H1 (cell line): ENCODE measurements at regions not wholly inside any gene's neighbourhood (a gene's known extent, or its start where the extent isn't known, plus 50 kb on each side); places are given as distances from the start of the nearest gene placed in this dataset.

ENCODE experiments used
- CTCF ChIA-PET: fragments of 300-600 bp; sonication (Branson Sonifier 250); formaldehyde crosslinking; loops from one replicate; lab custom pipeline; 2021; ENCODE audit not compliant: partially characterized antibody; lab: Charles Lee
- POLR2A ChIA-PET: fragments of 300-600 bp; sonication (Branson Sonifier 250); formaldehyde crosslinking; loops from one replicate; lab custom pipeline; 2021; ENCODE audit warnings: inconsistent platforms; ENCODE audit not compliant: partially characterized antibody; lab: Charles Lee
- DNase-seq, 2 experiments: peaks; one replicate each; pipeline versions ENCODE4 v3.0.0 to v3.0.0-alpha.2; 2010 to 2022; ENCODE audit warnings: low spot score in 2 of 2, low read depth in 1 of 2, mixed read lengths in 1 of 2
- FAIRE-seq: peaks from 2 replicates; lab custom pipeline; 2011; peaks lifted over from hg19 to GRCh38; lab: Jason Lieb, UNC
- H2AFZ ChIP-seq: 2 replicates; pipeline ENCODE4 v1.8.1; 2012; ENCODE audit warnings: low read length, inconsistent platforms
- H2AK5ac ChIP-seq: 2 replicates; pipeline ENCODE4 v1.6.1; 2013; ENCODE audit warnings: low read depth, low read length
- H2BK120ac ChIP-seq: replicated peaks from 2 replicates; pipeline ENCODE3; 2013; ENCODE audit warnings: low read depth, low read length, inconsistent platforms
- H2BK12ac ChIP-seq: 2 replicates; pipeline ENCODE4 v1.6.1; 2013; ENCODE audit warnings: low read depth, low read length
- H2BK15ac ChIP-seq: 2 replicates; pipeline ENCODE4 v1.6.1; 2013; ENCODE audit warnings: low read length
- H2BK20ac ChIP-seq: 2 replicates; pipeline ENCODE4 v1.6.1; 2013; ENCODE audit warnings: low read length
- H2BK5ac ChIP-seq: 2 replicates; pipeline ENCODE4 v1.6.1; 2013; ENCODE audit warnings: low read depth, low read length
- H3K14ac ChIP-seq: 2 replicates; pipeline ENCODE4 v1.6.1; 2013; ENCODE audit warnings: inconsistent platforms; ENCODE audit not compliant: insufficient read length
- H3K18ac ChIP-seq: 2 replicates; pipeline ENCODE4 v1.6.1; 2013; ENCODE audit warnings: low read length; ENCODE audit errors: extremely low read depth
- H3K23ac ChIP-seq: 2 replicates; pipeline ENCODE4 v1.6.1; 2013; ENCODE audit warnings: inconsistent platforms; ENCODE audit not compliant: insufficient read length
- H3K23me2 ChIP-seq: 2 replicates; pipeline ENCODE4 v1.6.1; 2013; ENCODE audit warnings: low read depth, low read length
- H3K27ac ChIP-seq: 2 replicates; pipeline ENCODE4 v1.6.1; 2011; ENCODE audit warnings: low read depth, low read length, inconsistent platforms
- H3K27me3 ChIP-seq, 4 experiments: replicated peaks in 1 of 4; 1 replicate in 1 of 4; 2 replicates in 3 of 4; pipeline versions ENCODE4 v1.6.1 to v1.8.1; 2011 to 2013; ENCODE audit warnings: low read length in 3 of 4, mild to moderate bottlenecking in 3 of 4, inconsistent platforms in 2 of 4, mixed read lengths in 2 of 4, moderate library complexity in 1 of 4; ENCODE audit not compliant: control insufficient read depth in 3 of 4, insufficient read depth in 3 of 4; ENCODE audit errors: extremely low read depth in 1 of 4
- H3K36me3 ChIP-seq, 4 experiments: 2 replicates each; pipeline versions ENCODE4 v1.6.1 to v1.8.1; 2011 to 2013; ENCODE audit warnings: mild to moderate bottlenecking in 4 of 4, low read length in 3 of 4, moderate library complexity in 2 of 4, control low read depth in 1 of 4, inconsistent platforms in 1 of 4; ENCODE audit not compliant: insufficient read depth in 4 of 4, control insufficient read depth in 2 of 4
- H3K4ac ChIP-seq: replicated peaks from 2 replicates; pipeline ENCODE3; 2013; ENCODE audit warnings: low read length, low read depth, mixed read lengths, inconsistent platforms; ENCODE audit not compliant: insufficient read length
- H3K4me1 ChIP-seq, 4 experiments: replicated peaks in 1 of 4; 1 replicate in 1 of 4; 2 replicates in 3 of 4; pipeline versions ENCODE4 v1.6.1 to v1.8.1; 2011 to 2013; ENCODE audit warnings: low read length in 3 of 4, inconsistent platforms in 2 of 4, mixed read lengths in 1 of 4; ENCODE audit not compliant: insufficient read depth in 4 of 4, control insufficient read depth in 3 of 4
- H3K4me2 ChIP-seq, 2 experiments: 2 replicates each; pipeline versions ENCODE4 v1.6.1 to v1.8.1; 2011 to 2013; ENCODE audit warnings: low read depth in 2 of 2, low read length in 2 of 2, control low read depth in 1 of 2, inconsistent platforms in 1 of 2, mild to moderate bottlenecking in 1 of 2; ENCODE audit not compliant: insufficient read depth in 1 of 2
- H3K4me3 ChIP-seq, 4 experiments: fragments of 200-600, 300-600 bp in 1 of 4; sonication (generic), shearing (Covaris generic), sonication (Bioruptor Twin) in 1 of 4; 2 replicates each; pipeline versions ENCODE4 v1.5.1 to v1.8.1; 2011 to 2016; ENCODE audit warnings: low read length in 4 of 4, low read depth in 3 of 4, control low read depth in 2 of 4, inconsistent platforms in 2 of 4, mild to moderate bottlenecking in 2 of 4, mixed read lengths in 1 of 4, moderate library complexity in 1 of 4; ENCODE audit not compliant: insufficient read depth in 2 of 4; ENCODE audit errors: extremely low read depth in 1 of 4
- H3K56ac ChIP-seq: replicated peaks from 2 replicates; pipeline ENCODE3; 2013; ENCODE audit warnings: low read depth, mild to moderate bottlenecking, mixed read lengths, low read length, inconsistent platforms; ENCODE audit not compliant: insufficient read length
- H3K79me1 ChIP-seq: 2 replicates; pipeline ENCODE4 v1.6.1; 2013; ENCODE audit warnings: low read depth, low read length, control low read depth
- H3K79me2 ChIP-seq, 2 experiments: 2 replicates each; pipeline versions ENCODE4 v1.6.1 to v1.8.1; 2012 to 2013; ENCODE audit warnings: low read length in 2 of 2, mild to moderate bottlenecking in 2 of 2, inconsistent platforms in 1 of 2; ENCODE audit not compliant: insufficient read depth in 2 of 2, control insufficient read depth in 1 of 2
- H3K9ac ChIP-seq, 4 experiments: replicated peaks in 1 of 4; 1 replicate in 1 of 4; 2 replicates in 3 of 4; pipeline versions ENCODE4 v1.6.1 to v1.8.1; 2011 to 2013; ENCODE audit warnings: low read depth in 3 of 4, low read length in 3 of 4, control low read depth in 2 of 4, mild to moderate bottlenecking in 2 of 4, moderate library complexity in 2 of 4, inconsistent platforms in 1 of 4; ENCODE audit errors: extremely low read depth in 1 of 4
- H3K9me3 ChIP-seq, 2 experiments: 2 replicates each; pipeline versions ENCODE4 v1.6.1 to v1.8.1; 2012 to 2013; ENCODE audit warnings: mild to moderate bottlenecking in 2 of 2, moderate library complexity in 2 of 2, control low read depth in 1 of 2, inconsistent platforms in 1 of 2, low read depth in 1 of 2, low read length in 1 of 2, mixed read lengths in 1 of 2; ENCODE audit not compliant: insufficient read depth in 2 of 2
- H4K20me1 ChIP-seq, 2 experiments: replicated peaks in 1 of 2; 2 replicates each; pipeline versions ENCODE3 to v1.8.1; 2011 to 2013; ENCODE audit warnings: inconsistent platforms in 2 of 2, low read length in 2 of 2, mild to moderate bottlenecking in 1 of 2; ENCODE audit not compliant: insufficient read depth in 2 of 2, control insufficient read depth in 1 of 2
- H4K5ac ChIP-seq: 2 replicates; pipeline ENCODE4 v1.6.1; 2013; ENCODE audit warnings: low read length, low read depth, mixed read lengths, inconsistent platforms; ENCODE audit not compliant: insufficient read length
- H4K8ac ChIP-seq: 2 replicates; pipeline ENCODE4 v1.8.0; 2013; ENCODE audit warnings: mild to moderate bottlenecking, moderate library complexity, low read length, inconsistent platforms; ENCODE audit not compliant: insufficient read depth; ENCODE audit errors: extremely low read depth
- H4K91ac ChIP-seq: replicated peaks from 2 replicates; pipeline ENCODE3; 2013; ENCODE audit warnings: low read length, mixed read lengths, inconsistent platforms; ENCODE audit not compliant: insufficient read length
- BACH1 ChIP-seq: IDR thresholded peaks from 2 replicates; pipeline ENCODE4 v1.6.1; 2012; ENCODE audit warnings: low read length, improper control_type of control experiment
- CBX5 ChIP-seq: fragments of 300-800, 300-1000 bp; sonication (generic); IDR thresholded peaks from 2 replicates; pipeline ENCODE4 v1.7.1; 2016; ENCODE audit warnings: antibody characterized with exemption, low read length, low read depth
- CHD2 ChIP-seq: IDR thresholded peaks from 2 replicates; pipeline ENCODE4 v1.6.1; 2012; ENCODE audit warnings: low read length, improper control_type of control experiment
- CREB1 ChIP-seq: IDR thresholded peaks from 2 replicates; pipeline ENCODE4 v1.6.1; 2012; ENCODE audit warnings: inconsistent platforms
- CTBP2 ChIP-seq: IDR thresholded peaks from 2 replicates; pipeline ENCODE4 v1.7.0; 2011; ENCODE audit warnings: borderline replicate concordance, mild to moderate bottlenecking, moderate library complexity, mixed read lengths, low read length; ENCODE audit not compliant: insufficient read depth, insufficient read length
- EP300 ChIP-seq, 2 experiments: IDR thresholded peaks; 1 replicate in 1 of 2; 2 replicates in 1 of 2; pipeline ENCODE4 v1.6.1; 2011 to 2012; ENCODE audit warnings: low read depth in 2 of 2, low read length in 2 of 2, mild to moderate bottlenecking in 2 of 2, borderline replicate concordance in 1 of 2, inconsistent platforms in 1 of 2, moderate library complexity in 1 of 2
- JUN ChIP-seq: IDR thresholded peaks from 2 replicates; pipeline ENCODE4 v1.6.1; 2011; ENCODE audit warnings: low read depth, mild to moderate bottlenecking, improper control_type of control experiment, low read length
- KDM1A ChIP-seq: fragments of 200-600, 300-600 bp; sonication (generic); IDR thresholded peaks from 2 replicates; pipeline ENCODE4 v1.7.1; 2016; ENCODE audit warnings: mild to moderate bottlenecking, low read length, borderline replicate concordance
- KDM4A ChIP-seq: IDR thresholded peaks from one replicate; pipeline ENCODE4 v1.7.1; 2012; ENCODE audit warnings: low read depth, mild to moderate bottlenecking, moderate library complexity, low read length, inconsistent platforms; ENCODE audit not compliant: severe bottlenecking
- RAD21 ChIP-seq, 2 experiments: IDR thresholded peaks in 1 of 2; conservative IDR thresholded peaks in 1 of 2; 2 replicates each; pipeline ENCODE4 v1.6.1; 2011; ENCODE audit warnings: low read depth in 2 of 2, low read length in 2 of 2, improper control_type of control experiment in 1 of 2, inconsistent platforms in 1 of 2, mild to moderate bottlenecking in 1 of 2, moderate library complexity in 1 of 2
- RFX5 ChIP-seq: IDR thresholded peaks from 2 replicates; pipeline ENCODE4 v1.6.1; 2011; ENCODE audit warnings: low read depth, low read length, improper control_type of control experiment, borderline replicate concordance
- RXRA ChIP-seq: IDR thresholded peaks from 2 replicates; pipeline ENCODE4 v1.6.1; 2011; ENCODE audit warnings: low read depth, mild to moderate bottlenecking, low read length, moderate library complexity; ENCODE audit not compliant: insufficient read depth
- SUZ12 ChIP-seq: fragments of 200-600 bp; sonication (generic); IDR thresholded peaks from 2 replicates; pipeline ENCODE4 v1.6.1; 2012; ENCODE audit warnings: mild to moderate bottlenecking, inconsistent platforms, low read length, moderate library complexity, mixed read lengths
- WGBS, 2 experiments: shearing (Covaris generic) in 1 of 2; methylation state at CpG; one replicate each; pipeline versions ENCODE4 v1.1.6 to v1.1.7; 2013 to 2015; ENCODE audit warnings: low lambda C conversion rate in 2 of 2, mixed read lengths in 2 of 2, inconsistent platforms in 1 of 2, low coverage in 1 of 2, missing lambda C conversion rate in 1 of 2; ENCODE audit not compliant: insufficient replicate concordance in 2 of 2, insufficient coverage in 1 of 2, insufficient read length in 1 of 2; ENCODE audit errors: extremely low coverage in 1 of 2, missing lambda C conversion rate in 1 of 2; 5-methylcytosine and 5-hydroxymethylcytosine counted together
- TF ChIP-seq, protein P1 (sequence below): IDR thresholded peaks from 2 replicates; pipeline ENCODE4 v1.6.1; 2011; ENCODE audit warnings: low read length, improper control_type of control experiment

DNA sequence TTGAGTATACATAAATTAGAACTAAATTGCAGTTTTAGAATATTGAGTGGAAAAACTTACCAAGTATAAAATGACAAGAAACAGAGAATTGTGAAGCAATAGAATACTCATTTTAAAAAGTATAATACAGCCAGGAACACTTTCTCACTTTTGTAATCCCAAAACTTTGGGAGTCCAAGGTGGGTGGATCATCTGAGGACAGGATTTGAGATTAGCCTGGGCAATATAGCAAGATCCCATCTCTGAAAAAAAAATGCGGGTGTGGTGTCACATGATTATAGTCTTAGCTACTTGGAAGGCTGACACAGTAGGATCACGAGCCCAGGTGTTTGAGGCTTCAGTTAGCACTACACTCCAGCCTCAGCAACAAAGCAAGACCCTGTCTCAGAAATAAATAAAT lies 440.9 kb upstream of the POT1 start:
- Histone ChIP-seq H3K18ac (no peak overlapping the region), H3K56ac (no peak overlapping the region), H3K23ac (no peak overlapping the region), H3K4me2 (no peak overlapping the region), H2BK12ac (no peak overlapping the region), H2BK5ac (no peak overlapping the region), H3K9ac (no peak overlapping the region), H2AFZ (no peak overlapping the region), H3K23me2 (no peaks in the 10 kb centered on the region), H3K79me2 (no peaks in the 10 kb centered on the region), H2BK120ac (no peak overlapping the region), H3K27me3 (no peaks in the 10 kb centered on the region), H3K14ac (no peak overlapping the region), H3K4me3 (no peak overlapping the region), H4K91ac (no peak overlapping the region), H3K36me3 (no peaks in the 10 kb centered on the region), H4K5ac (no peak overlapping the region), H3K9me3 (no peaks in the 10 kb centered on the region), H3K79me1 (no peaks in the 10 kb centered on the region), H4K20me1 (no peaks in the 10 kb centered on the region), H3K4me1 (no peaks in the 10 kb centered on the region), H2BK20ac (no peak overlapping the region), H2BK15ac (no peak overlapping the region), H2AK5ac (no peak overlapping the region), H3K27ac (no peak overlapping the region), H3K4ac (no peak overlapping the region), H4K8ac (no peak overlapping the region)
- FAIRE-seq (no peak), DNase-seq (no peak)
- 65% methylated on average over 2 of the region's 2 CpGs; no CpG with 5 or more reads in 1 of the 2 experiments for WGBS, 2 experiments
- POLR2A ChIA-PET = no interaction called here
- CTCF ChIA-PET = no interaction called here
- TF ChIP-seq KDM4A (no peak), EP300 (IDR thresholded peaks at IDR 0.05; ENCODE audit: borderline replicate concordance in 1 of 2, low read depth in 2 of 2, low read length in 2 of 2) (no peak), CTBP2 (no peak), SUZ12 (no peak), JUN (no peak), RXRA (no peak), KDM1A (no peak), RFX5 (no peak), CREB1 (no peak), CBX5 (no peak), CHD2 (no peak), RAD21 (IDR thresholded peaks at IDR 0.05 in 1 of 2, conservative IDR thresholded peaks at IDR 0.05 in 1 of 2; ENCODE audit: low read depth in 2 of 2, low read length in 2 of 2) (no peak), BACH1 (no peak)
- TF ChIP-seq, protein P1, sequence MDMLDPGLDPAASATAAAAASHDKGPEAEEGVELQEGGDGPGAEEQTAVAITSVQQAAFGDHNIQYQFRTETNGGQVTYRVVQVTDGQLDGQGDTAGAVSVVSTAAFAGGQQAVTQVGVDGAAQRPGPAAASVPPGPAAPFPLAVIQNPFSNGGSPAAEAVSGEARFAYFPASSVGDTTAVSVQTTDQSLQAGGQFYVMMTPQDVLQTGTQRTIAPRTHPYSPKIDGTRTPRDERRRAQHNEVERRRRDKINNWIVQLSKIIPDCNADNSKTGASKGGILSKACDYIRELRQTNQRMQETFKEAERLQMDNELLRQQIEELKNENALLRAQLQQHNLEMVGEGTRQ = no peak
